ENCODE measurements at regions not wholly inside any gene's neighbourhood (a gene's known extent, or its start where the extent isn't known, plus 50 kb on each side); places are given as distances from the start of the nearest gene placed in this dataset.
"Not testable (repeated sequence)": the region's sequence is repeated elsewhere in the genome, so short reads cannot be mapped to it uniquely, and the experiment has no call there.

DNA sequence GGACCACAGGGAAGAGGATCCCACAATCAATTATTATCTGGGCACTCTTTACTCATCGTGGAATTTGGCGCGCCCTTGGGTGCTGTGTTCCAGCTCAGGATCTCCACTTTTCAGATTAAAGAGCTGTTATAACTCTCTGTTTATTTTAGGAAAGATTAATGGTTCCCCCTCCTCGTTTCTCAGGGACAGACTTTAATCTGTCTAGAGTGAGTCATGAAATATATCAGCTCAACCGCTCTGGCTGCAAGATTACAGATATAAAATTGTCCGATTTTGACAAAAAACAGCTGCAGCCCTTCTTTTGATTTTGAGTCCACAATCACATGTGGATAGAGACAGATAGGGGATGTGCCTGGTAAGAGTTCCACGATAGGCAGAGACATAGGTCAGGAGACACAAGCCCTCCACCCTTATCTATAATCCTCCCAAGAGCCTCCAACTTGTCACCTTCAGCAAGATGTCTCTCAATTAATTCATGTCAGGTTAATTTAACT lies 77.6 kb upstream of the ANKRD55 start:
- no peak for DNase-seq

DNA sequence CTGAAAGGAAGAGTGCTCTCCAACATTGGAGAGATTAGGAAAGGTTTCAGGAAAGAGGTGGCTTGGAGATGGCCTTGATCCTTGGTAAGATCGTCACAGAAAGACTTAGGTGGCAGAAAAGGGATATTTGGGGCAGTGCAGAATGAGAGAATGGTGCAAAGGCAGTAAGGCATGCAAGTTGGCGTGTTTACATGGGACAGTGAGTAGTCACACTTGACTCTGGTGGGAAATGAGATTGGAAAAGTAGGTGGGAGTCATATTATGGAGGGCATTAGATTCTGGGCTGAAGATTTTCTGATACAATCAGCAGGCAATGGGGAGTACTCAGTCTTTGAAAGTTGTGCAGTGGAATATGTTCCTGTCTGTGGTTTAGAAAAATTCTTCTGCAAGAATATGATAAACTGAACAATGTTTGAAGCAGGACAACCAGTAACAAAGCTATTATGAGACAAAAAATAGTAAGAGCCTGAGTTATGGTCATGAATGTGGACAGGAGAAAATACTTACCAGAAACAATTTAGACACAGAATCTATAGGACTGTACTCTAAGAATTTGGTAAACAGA lies 76.2 kb upstream of the ANKRD55 start:
- DNase-seq = no peak

DNA sequence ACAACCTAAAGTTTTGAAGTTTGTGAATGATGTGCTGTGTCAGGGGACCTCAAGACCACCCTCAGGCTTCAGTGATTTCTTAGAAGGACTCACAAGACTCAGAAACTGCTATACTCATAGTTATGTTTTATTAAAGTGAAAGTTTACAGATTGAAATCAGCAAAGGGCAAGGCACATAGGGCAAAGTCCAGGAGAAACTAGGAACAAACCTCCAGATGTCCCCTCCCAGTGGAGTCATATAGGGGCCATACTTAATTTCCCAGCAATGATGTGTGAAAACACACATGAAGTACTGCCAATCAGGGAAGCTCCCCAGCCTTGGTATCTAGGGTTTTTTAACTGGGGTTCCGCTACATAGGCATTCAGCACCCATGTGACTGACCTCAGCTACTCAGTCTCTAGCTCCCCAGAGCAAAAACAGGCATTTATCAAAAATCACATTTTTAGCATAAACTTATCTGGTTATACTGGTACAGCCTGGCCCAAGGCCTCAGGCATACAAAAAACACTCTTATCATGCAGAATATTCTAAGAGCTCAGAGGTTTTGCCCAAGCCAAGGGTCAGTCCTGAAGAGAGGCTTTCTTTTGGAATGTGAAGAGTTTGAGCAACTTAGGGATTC lies 74.7 kb upstream of the ANKRD55 start:
- DNase-seq = no peak

- no peak for DNase-seq
Observed at GRCh38 chr5:56306433-56307150, 73.5 kb upstream of the ANKRD55 start.

DNA sequence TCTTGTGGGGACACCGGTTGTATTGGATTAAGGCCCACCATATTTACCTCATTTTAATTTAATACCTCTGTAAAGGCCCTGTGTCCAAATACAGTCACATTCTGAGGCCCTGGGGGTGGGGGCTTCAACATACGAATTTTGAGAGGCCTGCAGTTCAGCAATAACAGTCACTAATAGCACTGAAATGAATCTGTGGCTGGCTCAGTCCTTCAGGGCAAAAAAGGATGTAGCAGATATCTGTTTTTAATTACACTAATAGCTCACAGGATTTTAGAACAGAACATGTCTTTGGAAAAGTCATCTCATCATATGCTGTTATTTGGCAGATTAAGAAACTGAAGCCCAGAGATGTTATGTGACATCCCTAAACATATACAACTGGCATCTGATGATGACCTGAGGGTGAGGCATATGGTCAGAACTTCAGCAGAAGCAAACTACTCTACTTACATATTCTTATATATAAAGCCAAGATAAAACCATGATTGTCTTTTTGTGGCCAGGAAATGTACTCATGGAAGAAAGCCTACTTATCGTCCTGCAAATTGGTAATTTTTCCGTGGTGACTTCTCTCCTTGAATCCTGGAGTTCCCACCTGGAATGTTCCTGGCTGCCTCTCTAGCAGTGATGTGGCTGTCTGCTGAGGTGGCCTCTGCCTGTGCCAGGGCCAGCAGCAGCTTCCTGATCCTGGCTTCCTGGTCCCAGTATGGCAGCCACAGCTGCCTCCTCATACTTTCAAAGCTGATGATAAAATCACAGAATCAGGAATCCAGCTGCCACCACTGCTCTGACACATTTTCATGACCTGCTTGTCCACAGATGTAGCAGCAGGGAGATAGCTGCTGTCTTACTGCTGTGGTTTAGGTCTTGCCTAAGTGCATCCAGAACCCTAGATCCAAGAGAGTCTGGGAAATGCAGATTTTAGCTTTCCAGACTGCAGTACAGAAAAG lies 72.1 kb upstream of the ANKRD55 start:
- no peak for DNase-seq

DNA sequence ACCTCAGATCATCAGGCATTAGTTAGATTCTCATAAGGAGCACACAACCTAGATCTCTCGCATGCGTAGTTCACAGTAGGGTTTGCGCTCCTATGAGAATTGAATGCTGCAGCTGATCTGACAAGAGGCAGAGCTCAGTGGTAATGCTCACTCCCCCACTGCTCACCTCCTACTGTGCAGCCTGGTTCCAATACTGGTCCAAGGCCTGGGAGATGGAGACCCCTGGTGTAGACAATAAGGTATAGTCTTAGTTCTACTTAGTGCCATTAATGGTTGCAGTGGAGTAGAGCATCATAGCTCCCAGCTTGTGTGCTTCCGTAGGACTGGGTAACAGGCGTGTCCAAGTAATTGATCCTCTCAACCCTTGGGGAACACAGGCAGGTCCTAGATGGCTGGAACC lies 70.4 kb upstream of the ANKRD55 start:
- no peak for DNase-seq

GRCh38 chr5:56302027-56302426 lies 68.9 kb upstream of the ANKRD55 start:
- DNase-seq = no peak

DNA sequence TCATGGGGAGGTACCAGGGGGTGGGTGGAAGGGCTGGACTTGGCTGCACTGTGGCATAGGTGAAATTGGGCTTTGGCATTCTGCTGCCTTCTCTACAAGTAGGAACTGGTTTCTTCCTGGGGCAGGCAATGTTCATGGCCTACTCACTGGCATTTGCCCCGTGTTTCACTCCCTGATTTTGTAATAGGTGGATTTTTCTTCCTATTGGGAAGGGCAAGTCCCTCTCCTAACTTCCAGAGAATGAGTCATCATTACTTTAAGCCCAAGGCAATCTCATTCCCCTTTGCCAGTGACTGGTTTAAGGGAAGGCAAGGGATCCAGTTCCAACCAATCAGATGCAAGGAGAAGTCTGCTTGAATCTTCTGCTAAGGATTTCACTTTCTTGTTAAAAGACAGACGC lies 67.9 kb upstream of the ANKRD55 start:
- DNase-seq = no peak

GRCh38 chr5:56299212-56299611 lies 66.1 kb upstream of the ANKRD55 start:
- no peak for DNase-seq

DNA sequence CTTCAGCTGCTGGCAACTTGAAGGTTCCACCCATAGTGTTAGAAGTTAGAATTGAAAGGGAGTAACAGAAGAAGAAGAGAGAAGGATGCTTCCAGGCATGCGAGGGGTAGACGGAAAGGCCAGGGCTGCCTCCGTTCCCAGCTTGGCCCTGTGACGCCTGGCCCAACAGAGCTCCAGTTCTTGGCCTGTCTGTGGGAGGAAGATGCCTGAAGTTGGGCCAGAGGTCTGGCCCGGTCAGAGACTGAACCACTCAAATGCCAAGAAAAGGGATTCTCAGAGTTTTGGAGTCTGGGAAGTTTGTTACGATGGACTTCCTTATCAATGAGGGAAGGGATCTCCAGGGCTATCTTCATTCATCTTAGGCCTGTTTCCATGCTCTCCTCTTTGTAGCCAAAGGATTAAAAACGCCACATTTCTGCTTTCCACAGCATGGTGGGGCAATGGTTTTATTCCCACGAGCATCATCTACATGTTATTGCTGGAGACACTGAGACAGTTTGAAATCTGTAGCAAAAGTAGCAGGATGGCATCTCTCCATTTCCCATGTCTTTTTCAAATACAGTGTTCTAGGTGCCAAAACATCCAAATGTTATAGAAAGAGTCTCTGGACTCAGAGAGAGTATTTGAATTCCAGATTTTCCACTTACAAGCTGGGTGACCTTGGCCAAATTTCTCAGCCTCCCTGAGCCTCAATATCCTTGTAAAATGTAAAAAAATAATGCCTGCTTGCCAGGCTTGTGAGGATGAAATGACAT lies 65.4 kb upstream of the ANKRD55 start:
- DNase-seq = no peak

GRCh38 chr5:56297851-56298250 lies 64.7 kb upstream of the ANKRD55 start:
- no peak for DNase-seq

DNA sequence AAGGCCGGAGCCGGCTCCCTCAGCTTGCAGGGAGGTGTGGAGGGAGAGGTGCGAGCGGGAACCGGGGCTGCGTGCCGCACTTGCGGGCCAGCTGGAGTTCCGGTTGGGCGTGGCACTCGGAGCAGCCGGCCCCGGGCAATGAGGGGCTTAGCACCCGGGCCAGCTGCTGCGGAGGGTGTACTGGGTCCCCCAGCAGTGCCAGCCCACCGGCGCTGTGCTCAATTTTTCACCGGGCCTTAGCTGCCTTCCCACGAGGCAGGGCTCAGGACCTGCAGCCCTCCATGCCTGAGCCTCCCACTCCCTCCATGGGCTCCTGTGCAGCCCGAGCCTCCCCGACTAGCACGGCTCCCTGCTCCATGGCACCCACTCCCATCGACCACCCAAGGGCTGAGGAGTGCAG lies 62.2 kb upstream of the ANKRD55 start:
- not testable (repeated sequence) for DNase-seq

DNA sequence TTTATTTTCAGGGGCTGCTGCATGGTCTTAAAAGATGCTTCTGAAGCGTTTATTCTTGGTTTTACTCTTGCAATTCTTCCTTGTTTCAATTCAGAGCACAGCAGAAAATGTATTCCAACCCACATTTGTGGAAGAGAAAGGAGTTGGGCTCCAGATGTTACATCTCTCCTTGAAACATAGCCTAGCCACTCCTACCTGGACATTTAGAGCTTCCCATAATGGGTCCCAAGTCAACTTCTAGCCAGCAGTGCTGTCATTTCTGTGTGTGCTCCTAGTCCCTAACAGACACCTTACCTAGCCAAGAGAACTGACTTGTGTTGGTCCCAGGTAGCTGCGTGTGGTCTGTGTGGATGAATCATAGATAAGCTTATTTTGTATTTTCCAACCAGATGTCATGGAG lies 61.2 kb upstream of the ANKRD55 start:
- no peak for DNase-seq

GRCh38 chr5:56292874-56293273 lies 59.7 kb upstream of the ANKRD55 start:
- not testable (repeated sequence) for DNase-seq

- DNase-seq = no peak
Observed at GRCh38 chr5:56291661-56292374, 58.7 kb upstream of the ANKRD55 start.

- no peak for DNase-seq
Observed at GRCh38 chr5:56291079-56291643, 58.0 kb upstream of the ANKRD55 start.

- no peak for DNase-seq
Observed at GRCh38 chr5:56290378-56291078, 57.4 kb upstream of the ANKRD55 start.

DNA sequence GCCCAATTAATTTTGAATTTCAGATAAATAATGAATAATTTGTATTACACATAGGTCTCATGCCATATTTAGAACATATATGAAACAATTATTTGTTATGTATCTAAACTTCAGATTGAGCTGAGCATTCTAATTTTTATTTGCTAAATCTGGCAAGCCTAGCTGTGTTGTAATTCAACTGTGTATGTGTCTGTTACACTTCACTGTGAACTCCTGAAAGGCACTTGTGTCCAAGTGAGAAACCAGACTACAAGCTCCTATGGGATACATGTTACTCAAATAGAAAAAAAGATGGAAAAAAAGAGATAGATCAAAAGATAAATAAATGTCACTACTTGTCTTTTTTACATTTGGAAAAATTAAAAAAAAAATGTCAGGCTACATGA lies 56.5 kb upstream of the ANKRD55 start:
- no peak for DNase-seq

DNA sequence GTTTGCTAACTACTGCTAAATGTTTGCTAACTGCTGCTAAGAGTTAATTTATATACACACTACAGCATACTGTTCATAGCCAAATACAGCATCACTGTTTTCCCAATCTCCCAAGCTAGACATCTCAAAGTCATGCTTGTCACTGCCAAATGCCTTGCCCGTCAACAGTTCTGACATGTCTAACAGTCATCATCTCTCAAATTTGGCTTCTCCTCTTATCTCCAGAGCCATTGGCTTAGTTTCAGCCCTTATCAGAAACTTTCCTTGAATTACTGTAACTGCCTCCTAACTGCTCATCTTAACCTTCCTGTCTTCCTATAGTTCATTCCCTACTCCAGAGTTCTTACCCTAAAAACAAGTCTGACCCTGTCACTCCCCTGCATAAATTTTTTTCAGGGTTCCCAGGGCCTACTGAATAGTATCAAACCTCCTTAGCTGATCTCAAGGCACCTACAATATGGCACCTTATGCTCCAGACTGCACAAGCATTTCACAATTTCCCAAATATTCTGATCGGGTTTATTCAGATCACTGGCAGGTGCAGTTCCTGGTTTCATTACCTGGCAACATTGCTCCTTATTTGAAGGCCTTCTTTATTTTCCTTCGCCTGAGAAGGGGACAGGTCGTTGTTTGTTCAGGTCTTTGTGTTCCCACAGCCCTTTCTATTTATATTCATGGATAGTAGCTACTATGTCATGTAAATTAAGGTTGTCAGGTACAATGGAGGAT lies 55.9 kb upstream of the ANKRD55 start:
- no peak for DNase-seq
